ENCODE measurements at regions not wholly inside any gene's neighbourhood (a gene's known extent, or its start where the extent isn't known, plus 50 kb on each side); places are given as distances from the start of the nearest gene placed in this dataset.
"Not testable (repeated sequence)": the region's sequence is repeated elsewhere in the genome, so short reads cannot be mapped to it uniquely, and the experiment has no call there.

- DNase-seq (ENCODE audit: low read depth): no peak
These were observed 152.2 kb upstream of the TRPM3 start for GRCh38 chr9:71273613-71274012.

GRCh38 chr9:71271602-71272001, 150.2 kb upstream of the TRPM3 start:
- DNase-seq (ENCODE audit: low read depth): no peak

- peak; percentile 8 for DNase-seq (ENCODE audit: low read depth)
These were observed 149.1 kb upstream of the TRPM3 start for GRCh38 chr9:71270554-71270953.

GRCh38 chr9:71269859-71270258, 148.4 kb upstream of the TRPM3 start:
- no peak for DNase-seq (ENCODE audit: low read depth)

GRCh38 chr9:71268871-71269635, 147.6 kb upstream of the TRPM3 start:
- DNase-seq (ENCODE audit: low read depth): no peak

- DNase-seq (ENCODE audit: low read depth): no peak
These were observed 142.0 kb upstream of the TRPM3 start for GRCh38 chr9:71263451-71263850.

GRCh38 chr9:71260419-71260818, 139.0 kb upstream of the TRPM3 start:
- DNase-seq (ENCODE audit: low read depth): not testable (repeated sequence)

- DNase-seq (ENCODE audit: low read depth): no peak
These were observed 133.3 kb upstream of the TRPM3 start for GRCh38 chr9:71254592-71255277.

GRCh38 chr9:71253011-71253410, 131.6 kb upstream of the TRPM3 start:
- DNase-seq (ENCODE audit: low read depth): no peak

GRCh38 chr9:71250581-71250980, 129.2 kb upstream of the TRPM3 start:
- DNase-seq (ENCODE audit: low read depth): no peak

GRCh38 chr9:71249729-71250317, 128.4 kb upstream of the TRPM3 start:
- DNase-seq (ENCODE audit: low read depth): peak; percentile 78

GRCh38 chr9:71245651-71246050, 124.2 kb upstream of the TRPM3 start:
- no peak for DNase-seq (ENCODE audit: low read depth)

GRCh38 chr9:71243951-71244350, 122.5 kb upstream of the TRPM3 start:
- DNase-seq (ENCODE audit: low read depth): no peak

- no peak for DNase-seq (ENCODE audit: low read depth)
These were observed 120.7 kb upstream of the TRPM3 start for GRCh38 chr9:71242081-71242480.

GRCh38 chr9:71237051-71237450, 115.6 kb upstream of the TRPM3 start:
- no peak for DNase-seq (ENCODE audit: low read depth)

- DNase-seq (ENCODE audit: low read depth): no peak
These were observed 112.2 kb upstream of the TRPM3 start for GRCh38 chr9:71233646-71234045.

- DNase-seq (ENCODE audit: low read depth): no peak
These were observed 102.6 kb upstream of the TRPM3 start for GRCh38 chr9:71223953-71224538.

- DNase-seq (ENCODE audit: low read depth): no peak
These were observed 97.4 kb upstream of the TRPM3 start for GRCh38 chr9:71218774-71219173.

GRCh38 chr9:71213633-71214032, 92.2 kb upstream of the TRPM3 start:
- no peak for DNase-seq (ENCODE audit: low read depth)

GRCh38 chr9:71210326-71210725, 88.9 kb upstream of the TRPM3 start:
- DNase-seq (ENCODE audit: low read depth): no peak

- no peak for DNase-seq (ENCODE audit: low read depth)
These were observed 88.5 kb upstream of the TRPM3 start for GRCh38 chr9:71209890-71210289.

GRCh38 chr9:71202931-71203330, 81.5 kb upstream of the TRPM3 start:
- no peak for DNase-seq (ENCODE audit: low read depth)

- DNase-seq (ENCODE audit: low read depth): no peak
These were observed 70.3 kb upstream of the TRPM3 start for GRCh38 chr9:71191708-71192107.
